ENCODE measurements at regions not wholly inside any gene's neighbourhood (a gene's known extent, or its start where the extent isn't known, plus 50 kb on each side); places are given as distances from the start of the nearest gene placed in this dataset.

DNA sequence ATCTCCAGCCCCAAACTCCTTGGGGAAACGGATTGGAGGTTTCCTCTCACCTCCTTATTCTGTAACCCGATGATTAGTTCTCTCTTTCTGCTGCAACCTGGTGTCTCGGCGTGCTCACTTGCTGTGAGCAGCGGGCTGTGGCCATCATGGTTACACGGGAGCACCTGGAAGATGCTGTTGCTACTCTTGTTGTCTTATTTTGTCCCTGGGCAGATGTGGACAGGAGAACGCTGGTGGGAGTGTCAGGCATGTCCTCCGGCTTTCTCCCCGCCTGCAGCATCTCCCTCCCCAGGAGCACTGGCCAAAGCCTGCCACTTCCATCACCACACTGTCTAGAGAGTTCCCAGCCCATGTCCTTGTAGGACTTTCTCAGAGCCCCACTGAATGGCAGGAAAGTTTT is 211.8 kb upstream of the ZNF536 start:
- Histone ChIP-seq H3K4me1 (no peaks in the 10 kb centered on the region), H3K9me3 (no peaks in the 10 kb centered on the region), H3K27ac (no peak overlapping the region), H3K36me3 (no peaks in the 10 kb centered on the region), H3K27me3 (peaks cover 0 to 6% (median 0%) of the 10 kb centered on the region in 4 donors), H3K4me3 (no peak overlapping the region)
- WGBS, 2 donors, result 72 to 81% methylated on average over 5 to 8 of the region's 9 CpGs
- intact Hi-C loops (cut with DNase I), result no loop called here
- DNase-seq, result no peak
- no peak for TF ChIP-seq POLR2A (IDR thresholded peaks at IDR 0.05)
- TF ChIP-seq, protein P1, sequence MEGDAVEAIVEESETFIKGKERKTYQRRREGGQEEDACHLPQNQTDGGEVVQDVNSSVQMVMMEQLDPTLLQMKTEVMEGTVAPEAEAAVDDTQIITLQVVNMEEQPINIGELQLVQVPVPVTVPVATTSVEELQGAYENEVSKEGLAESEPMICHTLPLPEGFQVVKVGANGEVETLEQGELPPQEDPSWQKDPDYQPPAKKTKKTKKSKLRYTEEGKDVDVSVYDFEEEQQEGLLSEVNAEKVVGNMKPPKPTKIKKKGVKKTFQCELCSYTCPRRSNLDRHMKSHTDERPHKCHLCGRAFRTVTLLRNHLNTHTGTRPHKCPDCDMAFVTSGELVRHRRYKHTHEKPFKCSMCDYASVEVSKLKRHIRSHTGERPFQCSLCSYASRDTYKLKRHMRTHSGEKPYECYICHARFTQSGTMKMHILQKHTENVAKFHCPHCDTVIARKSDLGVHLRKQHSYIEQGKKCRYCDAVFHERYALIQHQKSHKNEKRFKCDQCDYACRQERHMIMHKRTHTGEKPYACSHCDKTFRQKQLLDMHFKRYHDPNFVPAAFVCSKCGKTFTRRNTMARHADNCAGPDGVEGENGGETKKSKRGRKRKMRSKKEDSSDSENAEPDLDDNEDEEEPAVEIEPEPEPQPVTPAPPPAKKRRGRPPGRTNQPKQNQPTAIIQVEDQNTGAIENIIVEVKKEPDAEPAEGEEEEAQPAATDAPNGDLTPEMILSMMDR (IDR thresholded peaks at IDR 0.05), result no peak

DNA sequence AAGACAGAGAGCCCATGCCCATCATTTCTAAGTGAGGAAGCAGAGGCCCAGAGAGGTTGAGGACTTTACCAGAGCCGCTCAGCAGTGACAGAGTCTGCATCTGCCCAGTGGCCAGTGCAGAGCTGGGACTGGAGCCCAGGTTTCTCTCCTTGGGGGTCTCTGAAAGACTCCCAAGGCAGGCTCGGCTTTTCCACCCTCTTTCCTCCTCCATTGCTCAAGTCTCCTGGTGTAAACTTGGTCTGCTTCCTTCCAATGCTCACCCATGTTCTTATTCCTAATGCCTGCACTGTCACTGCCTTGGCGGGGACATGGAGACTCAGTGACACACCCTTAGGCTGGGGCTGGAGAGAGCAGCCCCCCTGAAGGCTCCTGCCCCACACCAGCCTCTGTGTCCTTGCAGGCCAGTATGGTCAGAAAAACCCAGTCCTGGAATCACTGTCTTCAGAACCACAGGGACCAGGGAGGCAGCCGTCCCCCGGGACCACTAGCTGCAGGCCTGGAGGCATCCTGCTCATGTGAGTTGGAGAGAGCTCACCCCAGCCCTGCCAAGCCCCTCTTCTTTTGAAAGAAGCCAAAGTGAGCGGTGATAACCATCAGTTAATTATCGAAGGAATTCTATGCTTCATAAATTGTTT is 211.0 kb upstream of the ZNF536 start:
- Histone ChIP-seq H3K4me3 (no peak overlapping the region), H3K9me3 (no peaks in the 10 kb centered on the region), H3K27ac (no peak overlapping the region), H3K4me1 (no peaks in the 10 kb centered on the region), H3K36me3 (no peaks in the 10 kb centered on the region), H3K27me3 (peaks cover 0 to 6% (median 0%) of the 10 kb centered on the region in 4 donors)
- DNase-seq, result no peak
- intact Hi-C loops (cut with DNase I), result no loop called here
- TF ChIP-seq, protein P1 (IDR thresholded peaks at IDR 0.05), result no peak
- TF ChIP-seq POLR2A (IDR thresholded peaks at IDR 0.05), result no peak
- 85 to 88% methylated on average over 3 to 5 of the region's 7 CpGs for WGBS, 2 donors

DNA sequence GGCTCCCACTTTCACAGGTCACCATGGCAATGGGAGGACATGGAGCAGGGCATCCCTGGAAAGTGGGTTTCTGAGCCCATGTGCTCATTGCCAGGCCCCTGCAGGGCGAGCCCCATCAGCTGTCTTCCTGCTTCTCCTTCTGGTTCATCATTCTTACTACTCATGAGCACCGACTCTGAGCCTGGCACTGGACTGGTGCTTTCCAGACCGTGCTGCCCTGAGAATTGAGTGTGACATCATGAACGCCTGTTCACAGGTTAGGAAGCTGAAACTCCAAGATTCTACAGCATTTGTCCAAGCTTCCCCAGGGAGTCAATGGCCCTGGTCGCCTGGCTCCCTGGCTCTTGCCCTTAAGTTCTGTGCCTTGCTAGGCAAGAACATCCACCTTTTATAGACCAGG is 210.4 kb upstream of the ZNF536 start:
- DNase-seq, result no peak
- H3K27me3 ChIP-seq, result peaks cover 0 to 6% (median 0%) of the 10 kb centered on the region in 4 donors
- WGBS, 2 donors, result 70 to 84% methylated on average over 5 of the region's 5 CpGs
- H3K4me1 ChIP-seq, result no peaks in the 10 kb centered on the region
- intact Hi-C loops (cut with DNase I), result no loop called here
- no peak overlapping the region for H3K27ac ChIP-seq
- TF ChIP-seq, protein P1 (IDR thresholded peaks at IDR 0.05), result no peak
- no peak for TF ChIP-seq POLR2A (IDR thresholded peaks at IDR 0.05)
- no peaks in the 10 kb centered on the region for H3K36me3 ChIP-seq
- no peak overlapping the region for H3K4me3 ChIP-seq
- no peaks in the 10 kb centered on the region for H3K9me3 ChIP-seq

DNA sequence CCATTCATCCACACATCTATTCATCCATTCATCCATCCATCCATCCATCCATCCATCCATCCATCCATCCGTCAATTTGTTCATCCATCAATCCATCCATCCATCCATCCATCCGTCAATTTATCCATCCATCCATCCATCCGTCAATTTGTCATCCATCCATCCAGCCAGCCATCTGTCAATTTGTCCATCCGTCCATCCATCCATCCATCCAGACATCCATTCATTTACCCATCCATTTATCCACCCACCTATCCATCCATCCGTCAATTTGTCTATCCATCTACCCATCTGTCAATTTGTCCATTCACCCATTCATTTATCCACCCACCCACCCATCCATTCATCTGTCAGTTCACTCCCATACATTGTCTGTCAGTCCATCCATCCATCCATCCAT is 209.5 kb upstream of the ZNF536 start:
- Histone ChIP-seq H3K36me3 (no peaks in the 10 kb centered on the region), H3K27me3 (no peaks in the 10 kb centered on the region), H3K4me3 (no peak overlapping the region), H3K4me1 (no peaks in the 10 kb centered on the region), H3K27ac (no peak overlapping the region), H3K9me3 (no peaks in the 10 kb centered on the region)
- intact Hi-C loops (cut with DNase I), result no loop called here
- DNase-seq, result no peak
- no peak for TF ChIP-seq POLR2A (IDR thresholded peaks at IDR 0.05)
- TF ChIP-seq, protein P1 (IDR thresholded peaks at IDR 0.05), result no peak
- 78 to 84% methylated on average over 5 of the region's 5 CpGs for WGBS, 2 donors

DNA sequence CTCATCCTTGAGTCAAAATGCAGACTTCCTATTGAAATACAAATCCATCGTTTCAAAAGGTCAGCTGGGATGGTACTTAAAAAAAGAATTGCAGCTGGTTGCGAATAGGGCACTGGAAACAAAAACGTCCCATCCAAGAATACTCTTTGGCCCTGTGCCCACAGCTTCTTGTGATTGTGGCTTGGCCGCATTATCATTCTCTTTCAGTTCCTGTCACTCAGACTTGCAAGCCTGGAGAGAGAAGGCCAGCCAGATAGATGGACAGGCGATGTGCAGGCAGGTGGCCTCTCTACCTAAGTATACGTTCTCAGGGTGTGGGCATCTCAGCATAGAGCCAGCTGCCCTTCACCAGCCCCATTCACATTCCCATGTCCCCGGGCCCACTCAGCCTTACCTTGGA is 208.5 kb upstream of the ZNF536 start:
- no peaks in the 10 kb centered on the region for H3K4me1 ChIP-seq
- H3K4me3 ChIP-seq, result no peak overlapping the region
- H3K36me3 ChIP-seq, result no peaks in the 10 kb centered on the region
- H3K27me3 ChIP-seq, result no peaks in the 10 kb centered on the region
- no peak overlapping the region for H3K27ac ChIP-seq
- 70 to 89% methylated on average over 6 to 7 of the region's 7 CpGs for WGBS, 2 donors
- TF ChIP-seq POLR2A (IDR thresholded peaks at IDR 0.05), result no peak
- TF ChIP-seq, protein P1 (IDR thresholded peaks at IDR 0.05), result no peak
- intact Hi-C loops (cut with DNase I), result no loop called here
- H3K9me3 ChIP-seq, result no peaks in the 10 kb centered on the region
- no peak for DNase-seq

Measured in esophagus squamous epithelium (tissue), 5 donors.